Fibroblast of lung (primary cell): ENCODE measurements at regions not wholly inside any gene's neighbourhood (a gene's known extent, or its start where the extent isn't known, plus 50 kb on each side); places are given as distances from the start of the nearest gene placed in this dataset.

ENCODE experiments used
- DNase-seq, 2 donors: peaks; one replicate each; pipeline versions ENCODE4 v3.0.0 to v3.0.0-alpha.2; 2010; ENCODE audit warnings: low read depth in 2 of 2
- H2AFZ ChIP-seq: 2 replicates; pipeline ENCODE4 v1.5.1; 2012; ENCODE audit warnings: low read length, control low read depth, inconsistent platforms
- H3K27ac ChIP-seq: 2 replicates; pipeline ENCODE4 v1.5.1; 2011; ENCODE audit warnings: low read length, control low read depth; ENCODE audit not compliant: insufficient read depth
- H3K27me3 ChIP-seq: 2 replicates; pipeline ENCODE4 v1.5.1; 2011; ENCODE audit warnings: mild to moderate bottlenecking, low read length; ENCODE audit not compliant: control insufficient read depth, insufficient read depth
- H3K36me3 ChIP-seq: 2 replicates; pipeline ENCODE4 v1.5.1; 2011; ENCODE audit warnings: low read length; ENCODE audit not compliant: control insufficient read depth, insufficient read depth
- H3K4me1 ChIP-seq: 2 replicates; pipeline ENCODE4 v1.5.1; 2011; ENCODE audit warnings: low read length; ENCODE audit not compliant: control insufficient read depth, insufficient read depth; ENCODE audit errors: extremely low read depth
- H3K4me2 ChIP-seq: 2 replicates; pipeline ENCODE4 v1.5.1; 2011; ENCODE audit warnings: low read length, control low read depth; ENCODE audit not compliant: insufficient read depth; ENCODE audit errors: extremely low read depth
- H3K4me3 ChIP-seq, 4 experiments: fragments of 200-600 bp in 1 of 4; sonication (generic) in 1 of 4; replicated peaks in 1 of 4; 2 replicates each; pipeline ENCODE4 v1.5.1; 2011 to 2016; ENCODE audit warnings: low read length in 4 of 4, low read depth in 3 of 4, mild to moderate bottlenecking in 3 of 4, control low read depth in 2 of 4, inconsistent platforms in 1 of 4, mixed read lengths in 1 of 4; ENCODE audit not compliant: insufficient read depth in 1 of 4; ENCODE audit errors: control extremely low read depth in 1 of 4
- H3K79me2 ChIP-seq: 2 replicates; pipeline ENCODE4 v1.5.1; 2012; ENCODE audit warnings: mild to moderate bottlenecking, low read length, inconsistent platforms; ENCODE audit not compliant: control insufficient read depth, insufficient read depth
- H3K9ac ChIP-seq: 2 replicates; pipeline ENCODE4 v1.5.1; 2011; ENCODE audit warnings: mild to moderate bottlenecking, low read length, control low read depth; ENCODE audit not compliant: insufficient read depth
- H3K9me3 ChIP-seq: 2 replicates; pipeline ENCODE4 v1.5.1; 2012; ENCODE audit warnings: low read depth, low read length; ENCODE audit not compliant: control insufficient read depth, insufficient read depth
- H4K20me1 ChIP-seq: 2 replicates; pipeline ENCODE4 v1.5.1; 2011; ENCODE audit warnings: low read length; ENCODE audit not compliant: control insufficient read depth, insufficient read depth; ENCODE audit errors: extremely low read depth
- EZH2 ChIP-seq: IDR thresholded peaks from 2 replicates; pipeline ENCODE4 v1.5.1; 2012; ENCODE audit warnings: low read length, control low read depth, mild to moderate bottlenecking; ENCODE audit errors: missing control alignments
- TF ChIP-seq, protein P1 (sequence below), 2 donors: IDR thresholded peaks in 1 of 2; conservative IDR thresholded peaks in 1 of 2; 1 replicate in 1 of 2; 2 replicates in 1 of 2; pipeline ENCODE4 v1.5.1; 2011 to 2012; ENCODE audit warnings: low read length in 2 of 2, control low read depth in 1 of 2, inconsistent platforms in 1 of 2, low read depth in 1 of 2, mild to moderate bottlenecking in 1 of 2

DNA sequence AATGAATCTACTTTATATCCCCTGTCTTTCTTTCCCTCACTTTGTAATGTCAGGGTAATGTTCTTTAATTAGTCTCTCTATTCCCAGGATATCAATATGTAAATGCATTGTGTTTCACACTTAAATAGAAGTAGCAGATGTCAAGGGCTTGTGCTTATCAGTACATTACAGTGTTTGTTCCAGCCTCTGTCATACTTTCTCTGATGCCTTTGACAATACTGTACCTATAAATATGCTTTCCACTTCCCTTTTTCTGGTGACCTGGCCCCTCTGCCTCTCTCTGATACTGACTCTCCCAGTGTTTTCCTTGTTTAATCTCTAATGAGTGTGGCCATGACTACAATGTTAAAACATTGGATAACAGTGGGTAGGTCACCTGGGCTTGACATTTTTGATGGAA, 862.0 kb upstream of the NEGR1 start:
- Histone ChIP-seq H3K79me2 (no peaks in the 10 kb centered on the region), H3K36me3 (no peaks in the 10 kb centered on the region), H3K27me3 (no peaks in the 10 kb centered on the region), H4K20me1 (no peaks in the 10 kb centered on the region), H3K4me1 (no peaks in the 10 kb centered on the region), H3K27ac (no peak overlapping the region), H3K9ac (no peak overlapping the region), H3K4me2 (no peak overlapping the region), H2AFZ (no peak overlapping the region), H3K9me3 (no peaks in the 10 kb centered on the region), H3K4me3 (no peak overlapping the region)
- DNase-seq = no peak
- TF ChIP-seq, protein P1, sequence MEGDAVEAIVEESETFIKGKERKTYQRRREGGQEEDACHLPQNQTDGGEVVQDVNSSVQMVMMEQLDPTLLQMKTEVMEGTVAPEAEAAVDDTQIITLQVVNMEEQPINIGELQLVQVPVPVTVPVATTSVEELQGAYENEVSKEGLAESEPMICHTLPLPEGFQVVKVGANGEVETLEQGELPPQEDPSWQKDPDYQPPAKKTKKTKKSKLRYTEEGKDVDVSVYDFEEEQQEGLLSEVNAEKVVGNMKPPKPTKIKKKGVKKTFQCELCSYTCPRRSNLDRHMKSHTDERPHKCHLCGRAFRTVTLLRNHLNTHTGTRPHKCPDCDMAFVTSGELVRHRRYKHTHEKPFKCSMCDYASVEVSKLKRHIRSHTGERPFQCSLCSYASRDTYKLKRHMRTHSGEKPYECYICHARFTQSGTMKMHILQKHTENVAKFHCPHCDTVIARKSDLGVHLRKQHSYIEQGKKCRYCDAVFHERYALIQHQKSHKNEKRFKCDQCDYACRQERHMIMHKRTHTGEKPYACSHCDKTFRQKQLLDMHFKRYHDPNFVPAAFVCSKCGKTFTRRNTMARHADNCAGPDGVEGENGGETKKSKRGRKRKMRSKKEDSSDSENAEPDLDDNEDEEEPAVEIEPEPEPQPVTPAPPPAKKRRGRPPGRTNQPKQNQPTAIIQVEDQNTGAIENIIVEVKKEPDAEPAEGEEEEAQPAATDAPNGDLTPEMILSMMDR (conservative IDR thresholded peaks at IDR 0.05 in 1 of 2, IDR thresholded peaks at IDR 0.05 in 1 of 2; ENCODE audit: low read depth in 1 of 2, low read length in 2 of 2) = no peak
- TF ChIP-seq EZH2 = no peak

DNA sequence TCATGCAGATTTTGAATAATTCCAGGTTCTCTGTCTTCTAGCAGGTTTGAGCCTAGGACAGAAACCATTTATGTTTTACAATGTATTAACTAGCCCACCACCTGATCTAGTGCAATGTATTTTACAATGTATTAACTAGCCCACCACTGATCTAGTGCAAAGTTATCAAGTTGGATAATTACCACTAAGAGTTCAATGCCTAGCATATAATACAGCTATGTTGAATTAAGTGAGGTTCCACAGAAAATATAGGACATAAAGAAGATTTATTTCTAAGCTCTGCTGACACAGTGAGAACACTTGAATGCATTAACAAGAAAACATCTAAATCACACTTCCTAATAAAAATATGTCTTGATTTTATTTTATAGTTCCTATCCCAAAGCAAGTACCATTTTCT, 854.6 kb upstream of the NEGR1 start:
- Histone ChIP-seq H3K27me3 (no peaks in the 10 kb centered on the region), H3K9ac (no peak overlapping the region)

DNA sequence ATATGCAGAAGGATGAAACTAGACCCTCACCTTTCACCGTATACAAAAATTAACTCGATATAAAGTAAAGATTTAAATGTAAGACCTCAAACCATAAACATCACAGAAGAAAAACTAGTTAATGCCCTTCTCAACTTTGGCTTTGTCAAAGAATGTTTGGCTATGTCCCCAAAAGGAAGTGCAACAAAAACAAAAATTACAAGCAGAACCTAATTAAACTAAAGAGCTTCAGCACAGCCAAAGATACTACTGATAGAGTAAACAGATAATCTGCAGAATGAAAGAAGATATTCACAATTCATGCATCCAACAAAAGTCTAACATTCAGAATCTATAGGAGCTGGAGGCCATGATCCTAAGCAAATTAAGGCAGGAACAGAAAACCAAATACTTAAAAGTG, 824.6 kb upstream of the NEGR1 start:
- TF ChIP-seq, protein P1 (conservative IDR thresholded peaks at IDR 0.05 in 1 of 2, IDR thresholded peaks at IDR 0.05 in 1 of 2; ENCODE audit: low read depth in 1 of 2, low read length in 2 of 2) = no peak
- TF ChIP-seq EZH2 = no peak
- H3K4me2 ChIP-seq = no peak overlapping the region
- no peaks in the 10 kb centered on the region for H3K79me2 ChIP-seq
- DNase-seq = no peak
- no peaks in the 10 kb centered on the region for H4K20me1 ChIP-seq
- H3K4me3 ChIP-seq = no peak overlapping the region
- H3K9ac ChIP-seq = no peak overlapping the region
- no peak overlapping the region for H3K27ac ChIP-seq
- H3K9me3 ChIP-seq = no peaks in the 10 kb centered on the region
- no peak overlapping the region for H2AFZ ChIP-seq
- no peaks in the 10 kb centered on the region for H3K36me3 ChIP-seq
- H3K27me3 ChIP-seq = no peaks in the 10 kb centered on the region
- no peaks in the 10 kb centered on the region for H3K4me1 ChIP-seq

More for the DNA sequence above, 854.6 kb upstream of the NEGR1 start:
- no peaks in the 10 kb centered on the region for H4K20me1 ChIP-seq
- no peak overlapping the region for H3K4me3 ChIP-seq
- H2AFZ ChIP-seq = no peak overlapping the region
- H3K79me2 ChIP-seq = no peaks in the 10 kb centered on the region
- no peaks in the 10 kb centered on the region for H3K9me3 ChIP-seq
- H3K27ac ChIP-seq = no peak overlapping the region
- no peak for DNase-seq
- H3K4me1 ChIP-seq = no peaks in the 10 kb centered on the region
- H3K36me3 ChIP-seq = no peaks in the 10 kb centered on the region
- H3K4me2 ChIP-seq = no peak overlapping the region
- TF ChIP-seq EZH2 = no peak
- TF ChIP-seq, protein P1 (conservative IDR thresholded peaks at IDR 0.05 in 1 of 2, IDR thresholded peaks at IDR 0.05 in 1 of 2; ENCODE audit: low read depth in 1 of 2, low read length in 2 of 2) = no peak
